Spleen (tissue), 11 donors: ENCODE measurements at regions not wholly inside any gene's neighbourhood (a gene's known extent, or its start where the extent isn't known, plus 50 kb on each side); places are given as distances from the start of the nearest gene placed in this dataset.

ENCODE experiments used
- DNase-seq: peaks from one replicate; pipeline ENCODE4 v3.0.0-alpha.2; 2020
- H3K27ac ChIP-seq, 8 donors: fragments of 200-600 bp; sonication (generic) in 7 of 8; 1 replicate in 4 of 8; 2 replicates in 4 of 8; pipeline versions ENCODE4 v1.5.0 to v1.8.0; 2016 to 2021; ENCODE audit warnings: inconsistent platforms in 4 of 8, mild to moderate bottlenecking in 4 of 8, moderate library complexity in 1 of 8
- H3K27me3 ChIP-seq, 7 donors: fragments of 200-600 bp; sonication (generic) in 6 of 7; replicated peaks in 1 of 7; 1 replicate in 4 of 7; 2 replicates in 3 of 7; pipeline versions ENCODE4 v1.5.0 to v1.8.0; 2016 to 2021; ENCODE audit warnings: inconsistent platforms in 3 of 7, mild to moderate bottlenecking in 1 of 7
- H3K36me3 ChIP-seq, 6 donors: fragments of 200-600 bp; sonication (generic) in 5 of 6; 1 replicate in 4 of 6; 2 replicates in 2 of 6; pipeline versions ENCODE4 v1.5.0 to v1.8.0; 2016 to 2021; ENCODE audit warnings: inconsistent platforms in 2 of 6
- H3K4me1 ChIP-seq, 6 donors: fragments of 200-600 bp; sonication (generic) in 5 of 6; 1 replicate in 3 of 6; 2 replicates in 3 of 6; pipeline versions ENCODE4 v1.5.0 to v1.8.0; 2016 to 2021; ENCODE audit warnings: inconsistent platforms in 3 of 6
- H3K4me3 ChIP-seq, 8 donors: fragments of 200-600 bp; sonication (generic) in 7 of 8; 1 replicate in 4 of 8; 2 replicates in 4 of 8; pipeline versions ENCODE4 v1.5.0 to v1.8.0; 2016 to 2021; ENCODE audit warnings: inconsistent platforms in 4 of 8, mild to moderate bottlenecking in 4 of 8, moderate library complexity in 2 of 8
- H3K9me3 ChIP-seq, 8 donors: fragments of 200-600 bp; sonication (generic) in 7 of 8; 1 replicate in 4 of 8; 2 replicates in 4 of 8; pipeline versions ENCODE4 v1.5.0 to v1.8.0; 2016 to 2021; ENCODE audit warnings: inconsistent platforms in 4 of 8
- POLR2A ChIP-seq, 3 donors: fragments of 450-650 bp; IDR thresholded peaks; one replicate each; pipeline ENCODE4 v1.5.1; 2017; ENCODE audit warnings: antibody characterized with exemption in 3 of 3, mild to moderate bottlenecking in 1 of 3
- POLR2AphosphoS5 ChIP-seq, 3 donors: sonication (generic); formaldehyde crosslinking; IDR thresholded peaks; one replicate each; pipeline ENCODE4 v1.5.1; 2017; ENCODE audit warnings: antibody characterized with exemption in 3 of 3
- WGBS, 5 donors: extraction: QIAGEN DNeasy Blood & Tissue Kit in 3 of 5; methylation state at CpG; one replicate each; pipeline versions ENCODE4 v1.1.5 to v1.1.7; 2013 to 2018; 5-methylcytosine and 5-hydroxymethylcytosine counted together
- intact Hi-C: fragments of 100-400 bp; cut with DNase I; formaldehyde crosslinking; loops from one replicate; pipeline ENCODE4 v1.15.0; 2023; ENCODE audit warnings: low total_unique reads
- TF ChIP-seq, protein P1 (sequence below), 11 experiments: fragments of 200-600 bp in 7 of 11; fragments of 450-650 bp in 4 of 11; sonication (generic) in 4 of 11; IDR thresholded peaks in 8 of 11; conservative IDR thresholded peaks in 3 of 11; 1 replicate in 7 of 11; 2 replicates in 4 of 11; pipeline versions ENCODE4 v1.4.0 to v1.8.0; 2016 to 2021; ENCODE audit warnings: antibody characterized with exemption in 11 of 11, inconsistent platforms in 4 of 11, mild to moderate bottlenecking in 1 of 11
- donor health status: healthy with polysubstance abuse.
- donor health status: DM: no; HTN: no; CAD: no; lungs with moderate emphysema.
- donor health status: DM: no; HTN: no; CAD: no.
- donor health status: Bipolar disorder and iron deficiency.
- donor health status: healthy.
- donor health status: DM: no; HTN: no; CAD: no.
- donor health status: DM: yes; HTN: yes; CAD: no.

- intact Hi-C loops, result no loop called here
- no peak overlapping the region for H3K4me3 ChIP-seq
- TF ChIP-seq POLR2AphosphoS5 (IDR thresholded peaks at IDR 0.05) (no peak), POLR2A (IDR thresholded peaks at IDR 0.05) (no peak)
- TF ChIP-seq, protein P1, sequence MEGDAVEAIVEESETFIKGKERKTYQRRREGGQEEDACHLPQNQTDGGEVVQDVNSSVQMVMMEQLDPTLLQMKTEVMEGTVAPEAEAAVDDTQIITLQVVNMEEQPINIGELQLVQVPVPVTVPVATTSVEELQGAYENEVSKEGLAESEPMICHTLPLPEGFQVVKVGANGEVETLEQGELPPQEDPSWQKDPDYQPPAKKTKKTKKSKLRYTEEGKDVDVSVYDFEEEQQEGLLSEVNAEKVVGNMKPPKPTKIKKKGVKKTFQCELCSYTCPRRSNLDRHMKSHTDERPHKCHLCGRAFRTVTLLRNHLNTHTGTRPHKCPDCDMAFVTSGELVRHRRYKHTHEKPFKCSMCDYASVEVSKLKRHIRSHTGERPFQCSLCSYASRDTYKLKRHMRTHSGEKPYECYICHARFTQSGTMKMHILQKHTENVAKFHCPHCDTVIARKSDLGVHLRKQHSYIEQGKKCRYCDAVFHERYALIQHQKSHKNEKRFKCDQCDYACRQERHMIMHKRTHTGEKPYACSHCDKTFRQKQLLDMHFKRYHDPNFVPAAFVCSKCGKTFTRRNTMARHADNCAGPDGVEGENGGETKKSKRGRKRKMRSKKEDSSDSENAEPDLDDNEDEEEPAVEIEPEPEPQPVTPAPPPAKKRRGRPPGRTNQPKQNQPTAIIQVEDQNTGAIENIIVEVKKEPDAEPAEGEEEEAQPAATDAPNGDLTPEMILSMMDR (IDR thresholded peaks at IDR 0.05 in 8 of 11, conservative IDR thresholded peaks at IDR 0.05 in 3 of 11), result no peak
- H3K27me3 ChIP-seq, result no peaks in the 10 kb centered on the region
- H3K9me3 ChIP-seq, result peaks cover 0 to 9% (median 0%) of the 10 kb centered on the region in 8 donors
- WGBS, 5 donors, result 59 to 87% (median 79%) methylated on average over 2 of the region's 2 CpGs
- no peaks in the 10 kb centered on the region for H3K36me3 ChIP-seq
- no peaks in the 10 kb centered on the region for H3K4me1 ChIP-seq
- no peak for DNase-seq
- H3K27ac ChIP-seq, result no peak overlapping the region
Measured at GRCh38 chr11:92911478-92911877, 58.0 kb upstream of the MTNR1B start.

DNA sequence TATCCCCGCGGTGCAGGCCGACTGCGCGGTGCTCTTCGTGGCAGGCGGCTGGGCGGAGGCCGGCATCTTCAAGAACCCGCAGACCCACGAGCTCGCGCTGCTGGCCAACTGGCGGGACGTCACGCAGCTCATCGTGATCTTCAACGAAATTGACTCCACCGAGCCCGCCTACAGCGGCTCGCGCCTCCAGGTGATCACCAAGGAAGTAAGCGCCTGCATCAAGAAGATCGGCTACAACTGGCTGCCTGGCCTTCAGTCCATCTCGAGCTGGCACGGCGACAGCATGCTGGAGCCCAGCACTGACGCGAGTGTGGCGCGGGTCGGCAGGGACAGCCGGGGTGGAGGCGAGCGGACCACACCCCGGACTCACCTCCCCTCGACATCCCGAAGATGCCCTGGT, 53.9 kb upstream of the MTNR1B start:
- WGBS, 5 donors, result 95 to 97% (median 97%) methylated on average over 34 to 39 of the region's 39 CpGs
- no peaks in the 10 kb centered on the region for H3K4me1 ChIP-seq
- H3K27ac ChIP-seq, result no peak overlapping the region
- DNase-seq, result no peak
- intact Hi-C loops, result no loop called here
- H3K27me3 ChIP-seq, result no peaks in the 10 kb centered on the region
- H3K36me3 ChIP-seq, result no peaks in the 10 kb centered on the region
- TF ChIP-seq, protein P1 (IDR thresholded peaks at IDR 0.05 in 8 of 11, conservative IDR thresholded peaks at IDR 0.05 in 3 of 11), result no peak
- no peak for TF ChIP-seq POLR2A (IDR thresholded peaks at IDR 0.05)
- no peak for TF ChIP-seq POLR2AphosphoS5 (IDR thresholded peaks at IDR 0.05)
- H3K9me3 ChIP-seq, result peaks cover 0 to 9% (median 0%) of the 10 kb centered on the region in 8 donors
- no peak overlapping the region for H3K4me3 ChIP-seq

- H3K36me3 ChIP-seq, result no peaks in the 10 kb centered on the region
- peaks cover 0 to 9% (median 0%) of the 10 kb centered on the region in 8 donors for H3K9me3 ChIP-seq
- H3K27me3 ChIP-seq, result no peaks in the 10 kb centered on the region
- no peaks in the 10 kb centered on the region for H3K4me1 ChIP-seq
- 62 to 67% (median 66%) methylated on average over 4 of the region's 4 CpGs for WGBS, 5 donors
- no peak for TF ChIP-seq POLR2A (IDR thresholded peaks at IDR 0.05)
- TF ChIP-seq, protein P1 (IDR thresholded peaks at IDR 0.05 in 8 of 11, conservative IDR thresholded peaks at IDR 0.05 in 3 of 11), result no peak
- TF ChIP-seq POLR2AphosphoS5 (IDR thresholded peaks at IDR 0.05), result no peak
- intact Hi-C loops, result no loop called here
- no peak for DNase-seq
- no peak overlapping the region for H3K27ac ChIP-seq
- no peak overlapping the region for H3K4me3 ChIP-seq
Measured at GRCh38 chr11:92916299-92916698, 53.2 kb upstream of the MTNR1B start.

GRCh38 chr11:92917927-92918326, 51.5 kb upstream of the MTNR1B start:
- no peak for TF ChIP-seq POLR2AphosphoS5 (IDR thresholded peaks at IDR 0.05)
- 84 to 97% (median 89%) methylated on average over 1 of the region's 1 CpG for WGBS, 5 donors
- Histone ChIP-seq H3K27ac (no peak overlapping the region), H3K4me3 (no peak overlapping the region), H3K4me1 (no peaks in the 10 kb centered on the region), H3K27me3 (no peaks in the 10 kb centered on the region), H3K9me3 (peaks cover 0 to 9% (median 0%) of the 10 kb centered on the region in 8 donors), H3K36me3 (no peaks in the 10 kb centered on the region)
- intact Hi-C loops, result no loop called here
- no peak for DNase-seq

- no peak overlapping the region for H3K4me3 ChIP-seq
- no peak for DNase-seq
- TF ChIP-seq POLR2AphosphoS5 (IDR thresholded peaks at IDR 0.05) (no peak), POLR2A (IDR thresholded peaks at IDR 0.05) (no peak)
- TF ChIP-seq, protein P1 (IDR thresholded peaks at IDR 0.05 in 8 of 11, conservative IDR thresholded peaks at IDR 0.05 in 3 of 11), result no peak
- H3K27ac ChIP-seq, result no peak overlapping the region
- no peaks in the 10 kb centered on the region for H3K27me3 ChIP-seq
- H3K9me3 ChIP-seq, result peaks cover 0 to 9% (median 0%) of the 10 kb centered on the region in 8 donors
- H3K36me3 ChIP-seq, result no peaks in the 10 kb centered on the region
- H3K4me1 ChIP-seq, result no peaks in the 10 kb centered on the region
- intact Hi-C loops, result no loop called here
Measured at GRCh38 chr11:92919048-92919447, 50.4 kb upstream of the MTNR1B start.
